SH-SY5Y (cell line): ENCODE measurements at regions not wholly inside any gene's neighbourhood (a gene's known extent, or its start where the extent isn't known, plus 50 kb on each side); places are given as distances from the start of the nearest gene placed in this dataset.

Experiments
- GATA2 ChIP-seq: IDR thresholded peaks from 2 replicates; pipeline ENCODE4 v1.6.1; 2011; ENCODE audit warnings: mild to moderate bottlenecking, low read depth, low read length
- GATA3 ChIP-seq: IDR thresholded peaks from 2 replicates; pipeline ENCODE4 v1.6.1; 2011; ENCODE audit warnings: low read depth, mild to moderate bottlenecking, low read length, moderate library complexity

- no peak for TF ChIP-seq GATA3
- no peak for TF ChIP-seq GATA2
Measured at GRCh38 chr3:11696054-11696453, 52.3 kb upstream of the VGLL4 start.
